HG03139 (cell line): ENCODE measurements at regions not wholly inside any gene's neighbourhood (a gene's known extent, or its start where the extent isn't known, plus 50 kb on each side); places are given as distances from the start of the nearest gene placed in this dataset.
"Not testable (repeated sequence)": the region's sequence is repeated elsewhere in the genome, so short reads cannot be mapped to it uniquely, and the experiment has no call there.

Experiments used
- ATAC-seq: cut with Tn5 transposase; IDR thresholded peaks from one replicate; pipeline ENCODE4 v1.9.1; 2021; ENCODE audit not compliant: unreplicated experiment

DNA sequence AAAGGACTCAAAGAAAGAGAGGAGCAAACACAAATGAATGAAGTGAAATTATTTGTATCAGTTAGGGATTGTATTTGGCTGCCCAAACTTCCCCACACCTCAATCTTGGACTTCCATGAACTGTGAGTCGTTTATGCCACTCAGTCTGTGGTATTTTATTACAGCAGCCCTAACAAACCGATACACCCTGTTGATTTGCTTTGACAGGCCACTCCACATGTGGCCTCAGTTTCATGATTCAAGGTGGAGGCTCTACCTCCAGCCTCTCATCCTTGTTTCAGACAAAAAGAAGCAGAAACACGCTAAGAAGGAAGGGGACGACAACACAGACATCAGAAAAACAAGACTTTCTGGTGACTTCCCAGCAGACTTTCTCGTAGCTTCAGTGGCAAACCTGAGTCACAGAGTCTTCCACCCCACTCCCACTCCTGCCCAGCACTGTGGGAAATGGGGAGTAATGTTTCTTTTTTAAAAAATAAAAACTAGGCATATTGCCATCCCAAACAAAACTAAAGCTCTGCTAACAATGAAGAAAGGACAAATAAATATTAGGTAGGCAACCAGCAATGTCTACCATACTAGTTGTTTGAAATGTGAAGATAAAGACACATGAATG is 52.2 kb upstream of the ABCA1 start:
- ATAC-seq: no peak

DNA sequence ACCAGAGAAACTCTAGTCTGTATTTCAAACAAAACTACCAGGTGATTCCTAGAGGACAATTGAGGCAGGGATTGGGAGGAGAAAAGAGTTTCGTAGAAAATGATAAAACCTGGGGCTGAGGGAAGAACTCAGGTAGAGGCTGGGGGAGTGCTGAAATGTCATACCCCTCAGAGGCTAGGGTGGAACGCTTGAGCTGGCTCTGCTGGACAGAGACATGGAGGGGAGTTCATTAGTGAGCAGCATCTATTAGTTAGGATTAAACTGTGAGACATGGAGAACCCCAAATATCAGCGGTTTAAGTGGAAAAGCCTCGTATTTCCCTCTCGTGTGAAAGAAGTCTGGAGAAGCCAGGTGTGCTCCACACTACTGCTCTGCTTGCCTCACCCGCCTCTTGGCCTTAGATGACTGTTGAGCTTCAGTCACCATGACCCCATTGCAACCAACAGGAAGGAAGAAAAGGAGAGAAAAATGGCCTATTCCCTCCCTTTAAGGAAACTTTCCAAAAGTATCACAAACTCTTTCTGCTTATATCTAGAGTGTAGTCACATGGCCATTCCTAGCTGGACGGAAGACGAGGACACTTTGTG is 53.7 kb upstream of the ABCA1 start:
- ATAC-seq: no peak

DNA sequence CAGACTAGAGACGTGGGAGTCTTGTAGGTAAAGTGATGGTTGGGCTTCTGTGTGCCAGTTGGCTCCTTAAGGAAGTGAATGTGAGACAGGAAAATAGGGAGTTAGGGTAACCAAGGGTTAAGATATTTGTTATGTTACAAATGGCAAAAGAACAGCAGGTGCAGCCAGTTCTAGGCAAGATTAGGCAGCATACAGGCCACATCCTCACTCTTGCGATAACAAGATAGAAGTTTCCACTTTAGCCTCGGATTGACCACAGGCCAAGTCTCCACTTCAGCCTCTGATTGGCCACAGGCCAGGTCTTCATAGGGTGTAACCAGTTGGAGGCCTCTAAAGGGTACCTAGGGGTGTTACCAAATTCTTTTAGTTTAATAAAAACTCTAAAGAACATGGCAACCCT is 54.6 kb upstream of the ABCA1 start:
- no peak for ATAC-seq

DNA sequence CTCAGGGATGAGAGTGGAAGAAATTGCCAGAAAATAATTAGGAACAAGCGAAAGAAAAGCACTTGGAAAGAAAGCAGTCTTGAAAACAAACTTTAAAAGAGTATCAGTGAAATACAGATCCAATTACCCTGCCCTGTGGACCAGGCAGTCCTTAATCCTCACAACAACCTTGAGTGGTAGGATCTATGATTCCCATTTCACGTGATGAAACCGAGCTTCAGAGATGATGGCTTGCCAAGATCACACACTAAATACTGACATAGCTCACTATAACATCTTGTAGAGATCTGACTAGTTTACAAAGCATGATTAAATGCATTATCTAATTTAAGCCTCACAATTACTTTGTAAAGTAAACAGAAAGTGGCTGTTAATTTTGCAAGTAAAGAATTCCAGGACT is 55.5 kb upstream of the ABCA1 start:
- ATAC-seq: no peak

DNA sequence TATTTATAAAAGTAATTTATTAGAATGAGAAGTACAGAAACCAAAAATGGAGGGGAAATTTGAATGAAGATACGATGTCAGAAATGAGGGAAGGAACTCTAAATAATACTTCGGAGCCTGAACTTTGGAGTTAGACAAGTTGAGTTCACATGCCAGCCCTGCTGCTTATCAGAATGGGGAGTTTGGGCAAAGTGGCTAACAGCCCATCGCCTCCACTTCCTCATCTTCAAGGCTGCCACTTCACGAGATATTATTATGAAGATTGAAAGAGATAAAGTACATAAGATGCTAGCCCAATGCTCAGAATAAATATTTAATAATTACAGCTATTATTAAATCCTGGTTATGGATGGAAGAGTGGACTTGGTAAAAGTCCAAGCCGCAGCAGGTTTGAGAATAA is 56.2 kb upstream of the ABCA1 start:
- no peak for ATAC-seq

DNA sequence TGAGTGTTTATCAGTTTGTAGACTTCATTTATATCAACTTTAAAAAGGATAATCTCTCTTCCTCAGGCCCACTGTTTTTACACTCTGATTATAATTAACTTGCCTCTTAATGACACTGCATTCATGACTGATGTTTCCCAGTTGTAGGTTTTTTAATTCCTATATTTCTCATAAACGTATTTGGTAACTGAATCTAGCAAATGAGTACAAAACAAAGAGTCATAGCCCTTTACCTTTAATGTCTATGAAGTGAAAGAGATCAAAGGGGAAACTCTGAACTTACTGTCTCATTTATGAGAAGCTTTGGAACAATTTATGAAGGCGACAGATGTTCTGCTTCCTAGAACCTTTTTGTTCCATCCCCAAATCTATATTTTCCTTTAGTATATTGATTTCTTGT is 56.6 kb upstream of the ABCA1 start:
- ATAC-seq: no peak

DNA sequence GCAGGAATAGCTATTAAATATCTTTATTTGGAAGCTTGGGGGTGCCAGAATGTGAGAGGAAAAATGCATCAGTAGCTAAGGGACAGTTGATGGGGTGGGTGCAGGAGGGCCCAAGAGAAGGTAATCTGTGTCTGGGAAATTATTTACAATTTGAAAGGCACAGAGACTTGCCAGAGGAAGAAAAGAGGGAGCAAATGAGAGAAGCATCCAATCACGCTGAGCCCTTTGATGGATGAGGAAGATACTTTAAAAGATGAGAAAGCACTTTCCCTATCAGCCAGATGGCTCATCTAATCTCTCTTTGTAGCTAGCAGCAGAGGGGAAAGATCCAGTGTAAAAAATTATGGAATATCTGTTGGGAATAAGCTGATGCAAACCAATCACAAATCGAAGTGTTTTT is 57.0 kb upstream of the ABCA1 start:
- ATAC-seq: no peak

DNA sequence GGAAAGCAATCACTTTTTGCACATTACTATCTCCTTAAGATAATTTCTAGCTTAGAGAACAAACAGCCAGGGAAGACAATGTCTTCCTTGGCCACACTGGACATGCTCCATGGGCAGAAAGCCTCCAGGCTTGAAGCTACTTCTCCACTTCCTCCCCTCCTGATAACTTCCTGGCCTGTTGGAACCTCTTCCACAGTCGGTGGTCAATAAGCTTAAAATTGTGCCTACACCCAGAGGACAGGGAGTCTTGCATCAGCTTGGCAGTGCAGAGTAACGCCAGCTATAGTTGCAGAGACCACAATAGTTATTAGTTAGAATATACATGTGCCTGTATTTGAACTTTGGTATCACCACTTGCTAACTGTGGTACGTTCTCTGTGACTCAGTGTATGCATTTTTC is 58.1 kb upstream of the ABCA1 start:
- no peak for ATAC-seq

DNA sequence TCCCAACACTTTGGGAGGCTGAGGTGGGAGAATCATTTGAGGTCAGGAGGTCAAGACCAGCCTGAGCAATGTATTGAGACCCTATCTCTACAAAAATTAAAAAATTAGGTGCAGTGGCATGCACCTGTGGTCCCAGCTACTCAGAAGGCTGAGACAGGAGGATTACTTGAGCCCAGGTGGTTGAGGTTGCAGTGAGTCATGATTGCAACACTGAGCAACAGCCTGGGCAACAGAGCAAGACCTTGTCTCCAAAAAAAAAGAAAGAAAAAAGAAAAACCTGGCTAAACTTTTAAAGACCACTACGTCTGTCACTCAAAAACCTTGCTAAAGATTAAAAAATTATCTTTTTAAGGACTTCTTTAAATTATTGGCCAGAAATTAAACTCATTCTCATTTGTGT is 59.8 kb upstream of the ABCA1 start:
- no peak for ATAC-seq

DNA sequence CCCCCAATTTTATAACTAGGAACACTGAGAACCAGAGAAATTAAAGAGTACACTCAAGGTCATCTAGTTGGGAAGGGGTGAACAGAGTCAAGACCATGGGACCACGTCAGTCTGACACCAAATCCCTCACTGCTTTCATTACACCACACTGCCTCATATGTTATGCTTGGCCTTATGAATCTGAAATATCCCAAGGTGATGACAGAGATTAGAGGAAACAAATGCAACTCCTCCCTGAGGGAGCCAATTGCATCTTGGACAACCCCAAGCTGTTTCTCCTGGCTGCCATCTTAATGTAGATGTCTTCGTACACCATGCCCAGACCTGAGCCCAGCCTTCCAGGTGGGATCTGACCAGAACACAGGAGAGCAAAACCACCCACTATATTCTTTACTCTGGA is 60.6 kb upstream of the ABCA1 start:
- no peak for ATAC-seq

DNA sequence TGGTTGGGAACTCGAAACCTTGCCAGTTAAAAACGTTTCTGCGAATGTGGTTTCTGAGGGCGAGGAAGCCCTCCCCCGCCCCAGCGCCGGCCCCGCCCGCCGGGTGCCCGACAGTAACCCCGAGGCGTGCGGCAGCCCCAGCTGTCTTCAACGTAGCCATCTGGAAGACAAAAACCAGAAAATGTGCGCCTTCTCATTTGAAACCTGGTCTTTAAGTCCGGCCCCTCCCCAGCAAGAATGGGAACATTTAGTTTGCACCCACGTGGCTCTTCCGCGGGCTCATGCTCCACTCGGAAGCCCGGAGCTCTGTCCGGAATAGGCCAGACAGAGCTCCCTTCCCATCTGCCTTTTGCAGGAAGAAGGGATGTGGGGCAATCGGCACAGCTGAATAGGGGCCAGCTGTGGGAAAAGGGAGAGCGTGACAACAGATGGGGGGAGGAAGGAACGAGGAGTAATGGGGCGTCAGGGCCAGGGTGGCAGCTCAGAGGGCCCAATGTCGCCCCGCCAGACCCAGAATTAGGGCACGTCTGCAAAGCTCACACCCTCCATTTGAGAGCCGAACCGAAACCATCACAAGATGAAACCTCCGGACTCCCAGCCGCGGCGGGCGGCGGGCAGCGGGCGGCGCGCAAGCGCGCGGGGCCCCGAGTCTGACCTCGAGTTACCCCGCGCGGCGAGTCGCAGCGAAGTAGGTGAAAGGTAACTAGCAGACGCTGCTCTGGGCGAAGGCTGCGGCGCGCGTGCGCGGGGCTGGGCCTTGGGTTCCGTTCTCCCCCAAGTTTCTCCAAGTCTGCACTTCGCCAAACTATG is 63.4 kb upstream of the ABCA1 start:
- ATAC-seq: peak; percentile 79

DNA sequence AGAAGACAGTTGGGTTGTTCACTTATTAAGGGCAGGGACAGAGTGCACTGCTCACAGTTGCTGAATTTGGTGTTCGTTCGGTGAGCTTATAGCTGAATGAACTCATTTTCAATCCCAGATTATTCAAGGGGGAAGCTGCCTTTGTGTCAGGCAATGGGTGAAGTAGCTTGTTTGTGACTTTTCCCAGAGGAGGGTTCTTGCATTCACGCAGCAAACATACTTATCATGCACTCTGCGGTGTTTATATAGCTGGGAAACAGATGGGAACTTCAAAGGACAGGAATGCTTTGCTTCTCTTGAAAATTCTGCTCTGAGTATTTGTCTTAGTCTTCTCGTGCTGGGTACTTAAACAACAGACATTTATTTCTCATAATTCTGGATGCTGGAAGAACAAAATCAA is 64.7 kb upstream of the ABCA1 start:
- ATAC-seq: no peak

DNA sequence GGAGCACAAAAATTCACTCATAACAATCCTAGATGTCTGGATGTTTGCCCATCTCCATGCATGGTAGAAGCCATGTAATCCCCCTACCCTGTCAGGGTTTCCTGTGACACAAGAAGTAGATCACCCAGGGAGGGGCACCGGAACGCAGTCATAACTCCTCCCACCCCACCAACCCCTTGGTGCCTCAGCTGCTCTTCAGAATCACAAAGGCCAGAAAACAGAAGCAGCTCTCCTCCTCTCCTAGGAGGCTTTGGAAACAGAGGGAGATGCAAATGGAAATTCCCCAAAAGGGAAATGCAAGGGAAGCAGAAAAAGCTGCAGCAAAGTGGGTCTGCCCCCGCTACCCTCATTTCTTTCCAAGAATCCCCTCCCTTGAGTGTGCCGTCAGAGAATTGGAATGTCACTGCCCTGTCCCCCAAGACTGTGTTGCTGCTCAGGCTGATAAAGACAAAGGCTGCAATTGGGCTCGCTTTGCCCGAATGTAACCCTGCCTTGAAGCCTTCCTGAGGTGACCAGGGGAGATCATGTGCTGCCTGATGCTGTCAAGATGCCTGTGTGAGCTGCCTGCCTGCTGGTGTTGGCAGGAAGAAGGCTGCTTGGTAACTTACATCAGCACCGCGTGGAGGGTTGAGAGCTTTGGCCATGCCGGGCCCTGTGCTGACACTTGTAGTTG is 65.5 kb upstream of the ABCA1 start:
- no peak for ATAC-seq

DNA sequence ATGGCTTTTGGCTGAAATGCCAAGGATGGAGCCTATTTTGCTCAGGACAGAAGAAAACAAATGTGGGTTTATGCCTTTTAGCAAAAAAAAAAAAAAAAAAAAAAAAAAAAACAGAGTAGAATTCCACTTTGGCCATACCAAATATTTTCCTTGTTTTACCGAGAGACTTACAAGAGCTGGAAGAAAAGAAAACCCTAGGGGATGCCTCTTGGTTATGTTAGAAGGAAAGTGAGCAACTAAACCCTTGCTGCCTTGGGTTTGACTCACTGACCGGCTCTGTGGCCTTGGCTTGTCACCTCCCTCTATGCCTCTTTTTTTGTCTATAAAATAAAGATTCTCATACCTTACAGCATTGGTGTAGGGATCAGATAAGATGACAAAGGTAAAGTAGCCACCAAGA is 69.6 kb upstream of the ABCA1 start:
- ATAC-seq: no peak

DNA sequence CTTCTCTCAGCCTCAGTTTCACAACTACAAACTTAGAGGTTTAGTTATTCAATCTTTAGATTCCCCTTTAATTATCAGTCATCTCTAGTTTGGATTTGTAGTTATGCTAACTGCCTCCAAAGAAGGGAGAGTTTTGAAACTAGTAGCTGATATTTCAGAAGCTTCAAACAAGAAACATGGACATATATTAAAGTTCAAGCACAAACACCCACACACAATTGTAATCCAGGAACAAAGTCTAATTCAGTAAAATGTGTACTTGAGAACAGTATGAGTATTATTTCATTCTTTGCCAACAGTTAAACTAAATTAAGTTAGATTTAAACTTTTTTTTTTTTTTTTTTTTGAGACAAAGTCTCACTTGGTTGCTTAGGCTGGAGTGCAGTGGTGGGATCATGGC is 71.2 kb upstream of the ABCA1 start:
- ATAC-seq: no peak

DNA sequence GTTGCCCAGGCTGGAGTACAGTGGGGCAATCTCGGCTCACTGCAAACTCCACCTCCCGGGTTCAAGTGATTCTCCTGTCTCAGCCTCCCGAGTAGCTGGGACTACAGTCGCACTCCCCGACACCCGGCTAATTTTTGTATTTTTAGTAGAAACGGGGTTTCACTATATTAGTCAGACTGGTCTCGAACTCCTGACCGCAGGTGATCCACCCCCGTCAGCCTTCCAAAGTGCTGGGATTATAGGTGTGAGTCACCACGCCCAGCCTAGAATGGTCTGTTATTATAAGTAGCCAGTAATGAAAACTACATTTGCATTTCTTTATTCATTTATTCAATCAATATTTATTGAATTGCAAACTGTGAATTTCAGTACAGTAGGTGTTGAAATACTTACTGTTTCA is 72.6 kb upstream of the ABCA1 start:
- not testable (repeated sequence) for ATAC-seq

DNA sequence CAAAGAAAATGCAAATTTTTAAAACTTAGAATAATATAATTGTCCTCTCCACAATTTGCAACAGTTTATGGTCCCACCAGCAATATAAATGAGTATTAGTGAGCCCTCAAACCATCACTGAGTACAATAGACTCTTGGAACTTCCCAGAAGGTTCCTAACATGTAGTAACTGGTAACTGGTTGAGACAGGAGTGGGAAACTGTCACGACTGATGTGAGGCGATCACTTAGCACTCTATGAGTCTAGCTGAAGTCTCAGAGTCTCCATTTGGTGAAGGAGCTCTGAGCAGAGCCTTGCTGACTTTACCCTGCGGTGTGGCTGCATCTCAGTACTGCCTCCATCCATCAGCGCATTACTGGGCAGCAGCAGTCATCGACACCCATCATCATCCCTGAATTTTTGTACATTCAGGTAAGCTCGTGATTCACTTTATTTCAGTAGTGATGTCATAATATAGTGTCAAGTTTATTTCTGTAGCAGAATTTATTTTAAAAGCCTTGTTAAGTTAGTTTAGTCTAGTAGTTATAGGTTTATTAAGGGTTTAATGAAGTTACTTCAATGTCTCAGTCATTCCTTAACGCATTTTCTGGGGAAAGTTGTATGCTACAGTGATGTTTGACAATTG is 76.6 kb upstream of the ABCA1 start:
- ATAC-seq: no peak

DNA sequence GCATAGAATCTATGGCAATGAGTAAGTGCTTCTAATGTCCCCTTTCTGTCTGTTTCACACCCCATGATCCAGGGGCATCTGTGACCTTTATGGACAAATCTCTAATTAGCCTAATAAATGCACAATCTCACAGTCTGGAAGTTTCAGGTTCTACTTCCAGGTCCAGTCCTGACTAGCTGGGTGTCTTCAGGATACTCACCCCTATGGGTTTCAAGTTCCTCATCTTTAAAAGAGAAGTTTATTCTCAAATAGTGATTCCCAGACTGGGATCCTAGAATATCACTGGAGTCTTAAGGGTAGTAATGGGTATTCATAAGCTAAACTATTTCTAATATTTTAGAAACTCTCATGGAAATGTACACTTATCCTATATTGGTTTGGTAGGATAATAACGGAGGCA is 77.2 kb upstream of the ABCA1 start:
- no peak for ATAC-seq

DNA sequence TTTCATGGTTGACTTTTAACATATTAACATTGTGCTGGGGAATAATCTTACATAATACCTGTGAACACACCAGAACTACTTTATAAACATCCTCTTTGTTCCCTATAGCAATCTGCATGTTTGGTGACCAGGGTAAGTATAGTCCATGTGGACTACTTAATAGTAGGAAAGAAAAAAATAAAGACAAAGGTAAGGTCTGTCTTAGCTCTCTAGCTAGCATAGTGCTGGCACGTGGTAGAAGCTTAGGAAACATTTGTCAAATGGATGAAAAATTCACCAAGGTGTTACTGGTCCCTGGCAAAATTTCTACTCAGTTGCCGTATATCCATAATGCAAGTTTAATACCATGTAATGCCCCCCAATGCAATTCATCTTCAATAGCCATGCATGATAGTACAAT is 78.6 kb upstream of the ABCA1 start:
- ATAC-seq: no peak

DNA sequence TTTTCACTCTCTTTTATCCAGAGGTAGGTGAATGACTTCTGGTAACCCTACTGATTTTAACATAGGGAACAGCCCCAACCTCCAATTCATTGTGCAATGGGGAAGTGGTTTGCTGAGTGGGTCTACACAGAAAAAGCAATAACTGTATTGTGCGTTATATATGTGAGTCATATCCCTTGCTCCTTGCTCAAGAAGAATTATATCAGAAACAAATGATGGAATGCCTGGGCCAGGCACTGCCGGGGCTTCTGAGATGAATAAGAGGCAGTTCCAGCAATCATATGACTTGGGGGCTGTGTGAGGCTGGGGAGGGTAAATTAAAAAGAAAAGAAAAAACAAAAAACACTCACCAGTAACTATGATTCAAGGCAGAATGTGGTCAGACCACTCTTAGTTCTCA is 79.2 kb upstream of the ABCA1 start:
- ATAC-seq: no peak

DNA sequence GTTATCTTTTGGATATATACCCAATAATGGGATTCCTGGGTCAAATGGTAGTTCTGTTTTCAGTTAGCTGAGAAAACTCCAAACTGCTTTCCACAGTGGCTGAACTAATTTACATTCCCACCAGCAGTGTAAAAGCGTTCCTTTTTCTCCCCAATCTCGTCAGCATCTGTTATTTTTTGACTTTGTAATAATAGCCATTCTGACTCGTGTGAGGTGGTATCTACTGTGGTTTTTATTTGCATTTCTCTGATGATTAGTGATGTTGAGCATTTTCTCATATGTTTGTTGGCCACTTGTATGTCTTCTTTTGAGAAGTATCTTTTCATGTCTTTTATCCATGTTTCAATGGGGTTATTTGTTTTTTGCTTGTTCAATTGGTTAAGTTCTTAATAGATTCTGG is 82.1 kb upstream of the ABCA1 start:
- not testable (repeated sequence) for ATAC-seq

DNA sequence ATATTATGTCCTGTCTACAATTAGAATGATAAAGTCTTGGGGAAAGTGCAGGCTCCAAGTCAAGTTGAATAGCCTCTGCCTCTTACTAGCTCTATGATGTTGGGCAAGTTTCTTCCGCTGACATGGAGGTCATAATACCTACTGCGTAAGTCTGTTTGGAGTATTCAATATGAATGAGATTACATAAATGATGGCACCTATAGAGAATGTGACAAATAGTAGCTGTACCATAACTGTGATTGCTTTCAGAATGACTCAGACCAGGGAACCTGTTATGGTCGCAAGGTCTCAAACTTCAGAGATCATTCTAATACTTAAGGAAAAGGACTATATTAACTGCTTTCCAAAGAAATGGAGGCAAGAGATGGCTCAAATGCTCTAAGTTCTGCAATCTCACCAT is 94.0 kb upstream of the ABCA1 start:
- ATAC-seq: no peak
